ENCODE measurements at regions not wholly inside any gene's neighbourhood (a gene's known extent, or its start where the extent isn't known, plus 50 kb on each side); places are given as distances from the start of the nearest gene placed in this dataset.

DNA sequence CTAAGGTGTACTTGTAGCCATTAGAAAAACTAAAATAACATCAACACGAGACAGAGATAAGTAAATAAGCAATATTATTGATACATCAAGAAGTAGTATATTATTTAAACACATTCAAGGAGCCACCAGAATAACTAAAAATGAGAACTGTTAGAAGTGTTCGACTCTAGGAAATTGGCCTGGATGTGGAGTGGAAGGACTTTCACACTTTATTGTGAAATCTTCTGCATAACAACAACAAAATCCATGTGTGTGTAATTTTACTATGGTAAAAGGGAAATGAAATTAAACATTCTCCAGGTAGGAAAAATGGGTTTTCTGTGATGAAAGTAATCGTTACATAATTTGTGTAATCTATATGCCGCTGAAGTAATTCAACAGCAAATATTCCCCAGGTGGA is 96.3 kb upstream of the RNF152 start:
- Histone ChIP-seq H3K4me1 (no peaks in the 10 kb centered on the region), H3K9me3 (no peaks in the 10 kb centered on the region), H3K27ac (no peak overlapping the region), H4K20me1 (no peaks in the 10 kb centered on the region), H3K36me3 (no peaks in the 10 kb centered on the region), H3K4me2 (no peak overlapping the region), H3K4me3 (no peak overlapping the region), H3K9ac (no peak overlapping the region), H3K27me3 (no peaks in the 10 kb centered on the region)
- no peak for TF ChIP-seq Cebpa-rat (IDR thresholded peaks at IDR 0.05)

DNA sequence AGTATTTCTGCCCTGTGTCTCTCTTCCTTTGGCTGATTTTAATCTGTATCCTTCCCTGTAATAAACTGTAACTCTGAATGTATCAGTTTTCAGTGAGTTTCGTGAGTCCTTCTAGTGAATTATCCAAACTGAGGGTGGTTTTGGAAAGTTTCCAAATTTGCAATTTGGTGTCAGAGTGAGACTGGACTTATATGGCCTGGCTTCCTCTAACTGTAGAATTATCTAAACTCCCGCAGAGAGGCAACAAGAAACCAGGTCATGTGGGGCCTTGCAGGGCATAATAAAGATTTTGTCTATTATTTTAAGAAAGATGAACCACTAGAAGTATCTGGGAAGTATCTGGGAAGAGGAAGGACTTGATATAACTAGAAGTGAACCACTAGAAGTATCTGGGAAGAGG is 95.3 kb upstream of the RNF152 start:
- H3K9me3 ChIP-seq = no peaks in the 10 kb centered on the region
- no peak for TF ChIP-seq Cebpa-rat (IDR thresholded peaks at IDR 0.05)
- no peak overlapping the region for H3K4me2 ChIP-seq
- H3K4me1 ChIP-seq = no peaks in the 10 kb centered on the region
- no peak overlapping the region for H3K27ac ChIP-seq
- H3K36me3 ChIP-seq = no peaks in the 10 kb centered on the region
- no peaks in the 10 kb centered on the region for H3K27me3 ChIP-seq
- no peaks in the 10 kb centered on the region for H4K20me1 ChIP-seq
- no peak overlapping the region for H3K9ac ChIP-seq
- no peak overlapping the region for H3K4me3 ChIP-seq

DNA sequence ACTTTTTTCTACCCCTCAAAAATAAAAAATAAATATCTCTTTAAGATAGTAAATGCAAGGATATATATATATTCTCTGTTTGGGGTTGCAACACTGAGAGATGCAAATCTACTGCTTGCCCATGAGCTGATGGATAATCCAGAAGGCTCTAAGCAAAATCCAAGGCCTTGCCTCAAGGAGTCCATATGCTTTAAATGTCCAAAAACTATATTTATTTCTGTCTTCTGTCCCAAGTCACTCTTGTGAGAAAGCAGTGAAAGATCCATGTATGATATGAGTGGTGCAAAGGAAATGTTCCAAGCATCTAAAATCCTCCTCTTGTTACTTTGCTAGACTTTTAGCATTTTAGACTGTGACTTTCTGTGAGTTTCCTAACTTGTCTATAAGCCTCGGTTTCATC is 92.9 kb upstream of the RNF152 start:
- TF ChIP-seq Cebpa-rat (IDR thresholded peaks at IDR 0.05) = no peak
- no peaks in the 10 kb centered on the region for H4K20me1 ChIP-seq
- H3K9ac ChIP-seq = no peak overlapping the region
- no peak overlapping the region for H3K4me2 ChIP-seq
- H3K36me3 ChIP-seq = no peaks in the 10 kb centered on the region
- H3K27me3 ChIP-seq = no peaks in the 10 kb centered on the region
- H3K4me1 ChIP-seq = peaks cover 9% of the 10 kb centered on the region
- no peak overlapping the region for H3K27ac ChIP-seq
- no peak overlapping the region for H3K4me3 ChIP-seq
- no peaks in the 10 kb centered on the region for H3K9me3 ChIP-seq

DNA sequence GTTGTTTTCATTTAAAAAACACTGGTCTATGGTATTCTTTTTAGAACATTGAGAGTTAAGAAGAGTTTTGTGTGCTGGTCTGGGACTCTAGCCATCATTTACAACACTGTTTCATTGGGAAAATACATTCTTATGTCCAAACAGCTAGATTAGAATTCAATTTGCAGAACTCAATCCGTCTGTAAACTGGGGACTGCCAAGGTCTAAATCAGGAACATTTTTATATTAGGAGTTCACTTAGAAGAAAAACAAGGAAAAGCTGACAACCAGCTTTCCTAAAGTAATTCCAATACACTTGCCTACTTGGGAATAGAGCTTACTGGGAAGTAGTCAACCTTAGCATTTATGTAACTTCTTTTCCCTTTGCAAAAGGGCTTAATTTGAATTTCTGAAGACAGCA is 91.5 kb upstream of the RNF152 start:
- TF ChIP-seq Cebpa-rat (IDR thresholded peaks at IDR 0.05) = no peak
- no peak overlapping the region for H3K4me3 ChIP-seq
- peaks cover 9% of the 10 kb centered on the region for H3K4me1 ChIP-seq
- no peak overlapping the region for H3K9ac ChIP-seq
- H3K4me2 ChIP-seq = no peak overlapping the region
- no peak overlapping the region for H3K27ac ChIP-seq
- H3K36me3 ChIP-seq = no peaks in the 10 kb centered on the region
- H3K9me3 ChIP-seq = no peaks in the 10 kb centered on the region
- H3K27me3 ChIP-seq = no peaks in the 10 kb centered on the region
- no peaks in the 10 kb centered on the region for H4K20me1 ChIP-seq

DNA sequence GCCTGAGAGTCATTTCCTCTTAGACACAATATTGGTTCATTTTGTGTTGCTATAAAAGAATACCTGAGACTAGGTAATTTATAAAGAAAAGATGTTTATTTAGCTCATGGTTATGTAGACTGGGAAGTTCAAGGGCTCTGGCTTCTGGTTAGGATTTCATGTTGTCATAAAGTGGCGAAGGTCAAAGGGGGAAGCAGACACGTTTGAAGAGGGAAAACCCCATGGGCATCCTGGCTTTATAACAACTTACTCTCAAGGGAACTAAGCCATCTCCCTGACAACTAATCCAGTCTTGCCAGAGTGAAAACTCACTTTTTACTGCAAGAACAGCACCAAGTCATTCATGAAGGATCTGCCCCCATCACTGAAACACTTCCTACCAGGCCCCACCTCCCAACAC is 89.7 kb upstream of the RNF152 start:
- Histone ChIP-seq H3K27ac (no peak overlapping the region), H3K9ac (no peak overlapping the region), H3K4me2 (peak overlapping the region; percentile 43), H3K4me1 (peaks cover 9% of the 10 kb centered on the region), H3K4me3 (no peak overlapping the region), H3K9me3 (no peaks in the 10 kb centered on the region), H3K27me3 (no peaks in the 10 kb centered on the region), H4K20me1 (no peaks in the 10 kb centered on the region), H3K36me3 (no peaks in the 10 kb centered on the region)
- no peak for TF ChIP-seq Cebpa-rat (IDR thresholded peaks at IDR 0.05)

DNA sequence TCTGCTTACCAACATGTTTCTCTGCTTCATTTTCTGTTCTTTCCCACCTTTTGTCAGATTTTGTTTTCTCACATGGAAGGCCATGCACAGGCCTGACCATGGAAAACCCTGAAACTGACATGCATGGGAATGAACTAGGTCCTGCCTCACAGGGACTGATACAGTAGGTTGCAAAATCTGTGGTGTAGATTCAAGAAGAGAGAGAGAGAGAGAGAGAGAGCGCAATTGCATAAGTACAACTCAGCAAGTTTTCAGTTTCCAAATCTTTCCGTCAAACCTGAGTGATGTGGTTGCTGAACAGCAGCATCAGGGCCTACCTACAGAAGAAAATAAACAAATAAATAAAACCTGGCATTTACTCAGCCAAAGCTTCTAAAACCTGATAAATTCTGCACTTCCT is 87.5 kb upstream of the RNF152 start:
- Histone ChIP-seq H3K9ac (no peak overlapping the region), H3K4me1 (peaks cover 9% of the 10 kb centered on the region), H3K9me3 (no peaks in the 10 kb centered on the region), H4K20me1 (no peaks in the 10 kb centered on the region), H3K36me3 (no peaks in the 10 kb centered on the region), H3K27me3 (no peaks in the 10 kb centered on the region), H3K4me2 (no peak overlapping the region), H3K4me3 (no peak overlapping the region), H3K27ac (no peak overlapping the region)
- no peak for TF ChIP-seq Cebpa-rat (IDR thresholded peaks at IDR 0.05)

DNA sequence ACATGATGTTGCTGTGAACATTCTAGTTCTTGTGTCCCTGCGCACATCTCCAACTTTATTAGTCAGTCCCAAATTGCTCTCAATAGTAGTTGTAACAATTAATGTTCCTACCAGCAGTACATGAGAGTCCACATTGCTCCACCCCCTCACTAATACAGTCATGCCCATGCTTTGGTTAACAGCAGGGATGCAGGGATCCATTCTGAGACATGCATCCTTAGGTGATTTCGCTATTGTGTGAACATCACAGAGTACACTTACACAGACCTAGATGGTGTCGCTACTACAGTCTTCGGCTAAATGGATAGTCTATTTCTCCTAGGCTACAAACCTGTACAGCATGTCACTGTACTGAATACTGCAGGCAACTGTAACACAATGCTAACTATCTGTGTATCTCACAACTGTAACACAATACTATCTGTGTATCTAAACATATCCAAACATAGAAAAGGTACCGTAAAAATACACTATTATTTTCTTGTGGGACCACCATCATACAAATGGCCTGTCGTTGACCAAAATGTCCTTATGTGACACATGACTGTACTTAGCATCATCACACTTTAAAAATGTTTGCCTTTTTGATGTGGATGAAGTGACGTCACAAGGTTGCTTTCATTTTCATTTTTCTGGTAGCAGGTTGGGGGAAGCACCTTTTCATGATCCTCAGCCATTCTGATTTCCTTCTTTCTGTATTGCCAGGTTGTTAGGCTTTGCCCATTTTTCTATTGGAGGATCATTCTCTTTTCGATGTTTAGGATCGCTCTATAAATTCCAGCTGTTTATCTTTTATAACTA is 82.9 kb upstream of the RNF152 start:
- no peaks in the 10 kb centered on the region for H3K27me3 ChIP-seq
- H3K9me3 ChIP-seq = no peaks in the 10 kb centered on the region
- H3K4me2 ChIP-seq = no peak overlapping the region
- H3K27ac ChIP-seq = no peak overlapping the region
- no peaks in the 10 kb centered on the region for H4K20me1 ChIP-seq
- no peak overlapping the region for H3K4me3 ChIP-seq
- peaks cover 18% of the 10 kb centered on the region for H3K4me1 ChIP-seq
- TF ChIP-seq Cebpa-rat (IDR thresholded peaks at IDR 0.05) = no peak
- H3K9ac ChIP-seq = no peak overlapping the region
- no peaks in the 10 kb centered on the region for H3K36me3 ChIP-seq

DNA sequence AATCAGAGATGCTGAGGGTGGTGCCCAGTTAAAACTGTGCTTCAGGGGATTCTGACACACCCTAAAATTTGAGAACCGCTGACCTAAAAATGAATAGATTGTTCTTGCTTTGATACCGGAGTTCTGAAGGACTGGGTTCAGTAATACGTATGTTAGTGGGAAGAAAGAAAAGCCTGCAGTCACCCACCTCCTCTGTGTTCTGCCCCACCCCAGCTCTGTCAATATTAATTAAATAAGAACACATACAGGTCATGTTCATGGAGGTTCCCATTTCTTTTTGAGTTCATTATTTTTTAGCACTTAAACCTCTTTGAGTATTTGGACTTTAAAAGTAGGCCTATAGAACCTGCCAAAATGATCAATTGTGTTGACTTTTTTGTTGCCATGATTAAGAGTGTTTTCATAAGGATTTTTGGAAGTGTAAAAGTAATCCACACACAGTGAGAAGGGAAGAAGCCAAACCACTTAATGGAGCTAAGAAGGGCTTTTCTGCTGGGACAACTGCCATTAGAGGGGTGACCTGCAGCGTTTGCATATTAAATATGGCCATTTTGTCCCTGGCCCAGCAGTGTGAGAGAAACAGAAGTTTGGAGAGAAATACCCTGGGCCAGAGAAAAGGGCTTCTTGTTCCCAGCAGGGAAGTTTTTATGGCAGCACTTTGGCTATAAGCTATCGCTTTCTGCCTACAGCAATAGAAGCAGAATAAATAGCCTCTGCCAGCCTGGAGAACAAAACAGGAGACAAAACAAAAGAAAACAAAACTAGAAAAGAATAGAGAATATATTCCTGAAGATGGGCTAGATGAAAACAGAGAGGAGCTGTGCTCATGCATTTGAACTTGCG is 80.7 kb upstream of the RNF152 start:
- Histone ChIP-seq H3K27me3 (no peaks in the 10 kb centered on the region), H3K9ac (no peak overlapping the region), H3K4me1 (peaks cover 18% of the 10 kb centered on the region), H3K27ac (no peak overlapping the region), H4K20me1 (no peaks in the 10 kb centered on the region), H3K4me2 (peak overlapping the region; percentile 51; the same call in 1 of the 2 replicates), H3K9me3 (no peaks in the 10 kb centered on the region), H3K4me3 (no peak overlapping the region), H3K36me3 (no peaks in the 10 kb centered on the region)
- no peak for TF ChIP-seq Cebpa-rat (IDR thresholded peaks at IDR 0.05)

DNA sequence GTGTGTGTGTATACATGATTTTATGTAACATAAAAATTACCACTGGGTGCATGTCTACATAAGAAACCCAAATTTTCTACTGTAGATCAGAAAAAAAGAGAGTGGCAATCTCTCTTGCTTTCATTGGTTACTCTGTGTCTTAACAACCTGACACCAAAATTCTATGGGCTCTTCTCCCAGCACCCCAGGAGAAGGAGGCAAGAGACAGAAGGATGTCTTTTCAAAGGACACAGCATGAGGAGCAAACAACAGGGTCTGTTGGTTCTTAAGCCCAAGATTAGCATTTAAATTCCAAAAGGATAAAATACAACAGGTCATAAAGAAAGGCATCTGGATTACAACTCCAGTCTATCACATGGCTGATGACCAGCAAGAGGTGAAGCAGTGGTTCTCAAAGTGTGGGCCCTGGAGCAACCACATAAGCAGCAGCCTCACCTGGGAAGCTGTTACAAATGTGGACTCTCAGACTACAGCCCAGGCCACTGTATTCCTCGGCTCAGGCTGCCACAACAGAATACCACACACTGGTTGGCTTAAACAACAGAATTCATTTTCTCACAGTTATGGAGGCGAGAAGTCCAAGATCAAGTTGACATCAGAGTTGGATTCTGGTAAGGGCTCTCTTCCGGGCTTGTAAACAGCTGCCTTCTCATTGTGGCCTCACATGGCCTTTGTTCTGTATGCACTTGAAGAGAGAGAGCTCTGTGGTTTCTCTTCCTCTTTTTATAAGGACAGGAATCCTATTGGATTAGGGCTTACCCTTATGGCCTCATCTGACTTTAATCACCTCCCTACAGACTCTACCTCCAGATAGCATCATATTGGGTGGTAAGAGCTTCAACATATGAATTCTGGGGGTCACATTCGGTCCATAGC is 79.8 kb upstream of the RNF152 start:
- no peak overlapping the region for H3K9ac ChIP-seq
- no peaks in the 10 kb centered on the region for H4K20me1 ChIP-seq
- no peak for TF ChIP-seq Cebpa-rat (IDR thresholded peaks at IDR 0.05)
- no peaks in the 10 kb centered on the region for H3K9me3 ChIP-seq
- H3K4me1 ChIP-seq = peaks cover 18% of the 10 kb centered on the region
- peak overlapping the region; percentile 51 for H3K4me2 ChIP-seq
- no peaks in the 10 kb centered on the region for H3K36me3 ChIP-seq
- H3K27me3 ChIP-seq = no peaks in the 10 kb centered on the region
- peak overlapping the region; percentile 68 for H3K27ac ChIP-seq
- H3K4me3 ChIP-seq = no peak overlapping the region

Measured in BLaER1 (cell line).